Kidney (tissue), 13 donors: ENCODE measurements at regions not wholly inside any gene's neighbourhood (a gene's known extent, or its start where the extent isn't known, plus 50 kb on each side); places are given as distances from the start of the nearest gene placed in this dataset.
A peak's percentile ranks its signal among the peaks of the same experiment; 100 is the strongest.

Experiments
- DNase-seq, 5 donors: peaks; one replicate each; pipeline ENCODE4 v3.0.0-alpha.2; 2013 to 2020
- FAIRE-seq: peaks from 2 replicates; lab custom pipeline; 2012; peaks lifted over from hg19 to GRCh38; lab: Jason Lieb, UNC
- H3K27ac ChIP-seq, 2 donors: one replicate each; pipeline ENCODE4 v1.7.0; 2013; ENCODE audit warnings: low read depth in 2 of 2, low read length in 2 of 2, inconsistent platforms in 1 of 2
- H3K27me3 ChIP-seq: one replicate; pipeline ENCODE4 v1.7.1; 2013; ENCODE audit warnings: low read length, inconsistent platforms; ENCODE audit not compliant: control insufficient read depth, insufficient read depth
- H3K36me3 ChIP-seq, 3 donors: one replicate each; pipeline versions ENCODE4 v1.7.0 to v1.7.1; 2013; ENCODE audit warnings: low read length in 3 of 3, control low read depth in 1 of 3, inconsistent platforms in 1 of 3; ENCODE audit not compliant: insufficient read depth in 3 of 3, control insufficient read depth in 2 of 3
- H3K4me1 ChIP-seq, 3 donors: one replicate each; pipeline versions ENCODE4 v1.7.0 to v1.7.1; 2013; ENCODE audit warnings: low read length in 3 of 3, inconsistent platforms in 1 of 3, low read depth in 1 of 3; ENCODE audit not compliant: control insufficient read depth in 2 of 3, insufficient read depth in 2 of 3
- H3K4me3 ChIP-seq, 3 donors: one replicate each; pipeline versions ENCODE4 v1.7.0 to v1.8.1; 2013; ENCODE audit warnings: low read length in 3 of 3, control low read depth in 1 of 3, inconsistent platforms in 1 of 3
- H3K9ac ChIP-seq, 3 donors: one replicate each; pipeline versions ENCODE4 v1.7.0 to v1.7.1; 2013; ENCODE audit warnings: low read length in 3 of 3, control low read depth in 1 of 3, inconsistent platforms in 1 of 3
- H3K9me3 ChIP-seq, 3 donors: one replicate each; pipeline versions ENCODE4 v1.7.0 to v1.7.1; 2013; ENCODE audit warnings: low read length in 3 of 3, control low read depth in 1 of 3, inconsistent platforms in 1 of 3; ENCODE audit not compliant: control insufficient read depth in 2 of 3, insufficient read depth in 1 of 3
- CTCF ChIP-seq: IDR thresholded peaks from 3 replicates; pipeline ENCODE4 v1.5.1; 2012; ENCODE audit warnings: mild to moderate bottlenecking, moderate library complexity, borderline replicate concordance; ENCODE audit not compliant: insufficient read depth; ENCODE audit errors: extremely low read depth
- intact Hi-C: fragments of 100-400 bp; cut with DNase I; formaldehyde crosslinking; loops from one replicate; pipeline ENCODE4 v1.11.1; 2022
- donor health status: control.
- donor health status: control.
- donor health status: control.
- donor health status: control.
- donor health status: control.
- donor health status: DM: yes; HTN: yes; CAD: no.
- donor health status: Normal renal cell carcinoma (clear cell type).

- peak in 2 of 5 donors; percentile 7 to 13 for DNase-seq
- Histone ChIP-seq H3K36me3 (no peaks in the 10 kb centered on the region), H3K9me3 (no peaks in the 10 kb centered on the region), H3K27ac (no peak overlapping the region), H3K27me3 (peaks cover 2% of the 10 kb centered on the region), H3K4me1 (no peaks in the 10 kb centered on the region), H3K4me3 (no peak overlapping the region), H3K9ac (no peak overlapping the region)
- intact Hi-C loops, result no loop called here
- FAIRE-seq, result no peak
- no peak for TF ChIP-seq CTCF
Observed at GRCh38 chr18:78727057-78727739, 252.4 kb upstream of the SALL3 start.

GRCh38 chr18:78727877-78728783, 251.5 kb upstream of the SALL3 start:
- no peak overlapping the region for H3K9ac ChIP-seq
- no peaks in the 10 kb centered on the region for H3K36me3 ChIP-seq
- peak in 2 of 5 donors; percentile 4 to 20 for DNase-seq
- TF ChIP-seq CTCF, result no peak
- H3K27ac ChIP-seq, result no peak overlapping the region
- intact Hi-C loops, result no loop called here
- H3K27me3 ChIP-seq, result peaks cover 2% of the 10 kb centered on the region
- no peak for FAIRE-seq
- no peaks in the 10 kb centered on the region for H3K9me3 ChIP-seq
- no peak overlapping the region for H3K4me3 ChIP-seq
- no peaks in the 10 kb centered on the region for H3K4me1 ChIP-seq

- Histone ChIP-seq H3K4me1 (no peaks in the 10 kb centered on the region), H3K4me3 (no peak overlapping the region), H3K27me3 (peaks cover 2% of the 10 kb centered on the region), H3K27ac (no peak overlapping the region), H3K9ac (no peak overlapping the region), H3K36me3 (no peaks in the 10 kb centered on the region), H3K9me3 (no peaks in the 10 kb centered on the region)
- no peak for TF ChIP-seq CTCF
- intact Hi-C loops, result no loop called here
- DNase-seq, result peak in 2 of 5 donors; percentile 3 to 20
- FAIRE-seq, result no peak
Observed at GRCh38 chr18:78728784-78729467, 250.7 kb upstream of the SALL3 start.
